GM18517 (cell line): ENCODE measurements at regions not wholly inside any gene's neighbourhood (a gene's known extent, or its start where the extent isn't known, plus 50 kb on each side); places are given as distances from the start of the nearest gene placed in this dataset.
A peak's percentile ranks its signal among the peaks of the same experiment; 100 is the strongest.

Source experiments
- ATAC-seq: cut with Tn5 transposase; IDR thresholded peaks from one replicate; pipeline ENCODE4 v1.9.1; 2021; ENCODE audit warnings: mild to moderate bottlenecking, moderate library complexity; ENCODE audit not compliant: unreplicated experiment

- peak; percentile 85 for ATAC-seq
Observed at GRCh38 chr6:145028144-145028818, 707.0 kb downstream of the EPM2A start.

GRCh38 chr6:145031001-145031400 lies 704.3 kb downstream of the EPM2A start:
- no peak for ATAC-seq

- no peak for ATAC-seq
Observed at GRCh38 chr6:145031962-145032361, 703.4 kb downstream of the EPM2A start.

- no peak for ATAC-seq
Observed at GRCh38 chr6:145032562-145033145, 702.7 kb downstream of the EPM2A start.

GRCh38 chr6:145034664-145035063 lies 700.7 kb downstream of the EPM2A start:
- no peak for ATAC-seq

- no peak for ATAC-seq
Observed at GRCh38 chr6:145036236-145036635, 699.1 kb downstream of the EPM2A start.

GRCh38 chr6:145036848-145037567 lies 698.3 kb downstream of the EPM2A start:
- no peak for ATAC-seq

- ATAC-seq: no peak
Observed at GRCh38 chr6:145042559-145042958, 692.8 kb downstream of the EPM2A start.

- ATAC-seq: no peak
Observed at GRCh38 chr6:145043926-145044500, 691.3 kb downstream of the EPM2A start.

GRCh38 chr6:145044641-145045246 lies 690.6 kb downstream of the EPM2A start:
- no peak for ATAC-seq

GRCh38 chr6:145045582-145045981 lies 689.7 kb downstream of the EPM2A start:
- no peak for ATAC-seq

GRCh38 chr6:145047891-145048290 lies 687.4 kb downstream of the EPM2A start:
- ATAC-seq: no peak

GRCh38 chr6:145051661-145052060 lies 683.7 kb downstream of the EPM2A start:
- no peak for ATAC-seq

- no peak for ATAC-seq
Observed at GRCh38 chr6:145055567-145055966, 679.8 kb downstream of the EPM2A start.

GRCh38 chr6:145060714-145061113 lies 674.6 kb downstream of the EPM2A start:
- no peak for ATAC-seq

GRCh38 chr6:145063091-145063490 lies 672.2 kb downstream of the EPM2A start:
- no peak for ATAC-seq

- no peak for ATAC-seq
Observed at GRCh38 chr6:145067430-145067829, 667.9 kb downstream of the EPM2A start.

- ATAC-seq: no peak
Observed at GRCh38 chr6:145068577-145068976, 666.7 kb downstream of the EPM2A start.

GRCh38 chr6:145069966-145070365 lies 665.4 kb downstream of the EPM2A start:
- no peak for ATAC-seq

- no peak for ATAC-seq
Observed at GRCh38 chr6:145070791-145071190, 664.5 kb downstream of the EPM2A start.

- no peak for ATAC-seq
Observed at GRCh38 chr6:145071836-145072235, 663.5 kb downstream of the EPM2A start.
